ENCODE measurements at regions not wholly inside any gene's neighbourhood (a gene's known extent, or its start where the extent isn't known, plus 50 kb on each side); places are given as distances from the start of the nearest gene placed in this dataset.

- TF ChIP-seq CTCF (IDR thresholded peaks at IDR 0.05; ENCODE audit: control extremely low read depth in 1 of 3, insufficient read depth in 1 of 3, low read depth in 1 of 3, low read length in 3 of 3) (no peak), POLR2AphosphoS5 (IDR thresholded peaks at IDR 0.05; ENCODE audit: low read depth, low read length) (no peak), EGR1 (IDR thresholded peaks at IDR 0.05; ENCODE audit: borderline replicate concordance, low read depth, low read length) (no peak), EP300 (IDR thresholded peaks at IDR 0.05; ENCODE audit: borderline replicate concordance in 1 of 2, low read depth in 2 of 2, low read length in 2 of 2) (no peak)
Measured at GRCh38 chr3:29156086-29156715, 124.7 kb upstream of the RBMS3 start.

Data from H1 (cell line).